Ovary (tissue), 3 donors: ENCODE measurements at regions not wholly inside any gene's neighbourhood (a gene's known extent, or its start where the extent isn't known, plus 50 kb on each side); places are given as distances from the start of the nearest gene placed in this dataset.
"Not testable (repeated sequence)": the region's sequence is repeated elsewhere in the genome, so short reads cannot be mapped to it uniquely, and the experiment has no call there.

Experiments
- EP300 ChIP-seq: sonication (generic); formaldehyde crosslinking; IDR thresholded peaks from one replicate; pipeline ENCODE4 v1.6.1; 2017; ENCODE audit warnings: antibody characterized with exemption
- POLR2A ChIP-seq: fragments of 450-650 bp; IDR thresholded peaks from one replicate; pipeline ENCODE4 v1.6.1; 2017; ENCODE audit warnings: antibody characterized with exemption, mild to moderate bottlenecking, moderate library complexity
- TF ChIP-seq, protein P1 (sequence below), 3 donors: fragments of 450-650 bp in 2 of 3; fragments of 200-600 bp in 1 of 3; IDR thresholded peaks; one replicate each; pipeline versions ENCODE4 v1.5.1 to v1.8.0; 2016 to 2022; ENCODE audit warnings: antibody characterized with exemption in 3 of 3, mild to moderate bottlenecking in 1 of 3
- donor health status: DM: no; HTN: no; CAD: no.

DNA sequence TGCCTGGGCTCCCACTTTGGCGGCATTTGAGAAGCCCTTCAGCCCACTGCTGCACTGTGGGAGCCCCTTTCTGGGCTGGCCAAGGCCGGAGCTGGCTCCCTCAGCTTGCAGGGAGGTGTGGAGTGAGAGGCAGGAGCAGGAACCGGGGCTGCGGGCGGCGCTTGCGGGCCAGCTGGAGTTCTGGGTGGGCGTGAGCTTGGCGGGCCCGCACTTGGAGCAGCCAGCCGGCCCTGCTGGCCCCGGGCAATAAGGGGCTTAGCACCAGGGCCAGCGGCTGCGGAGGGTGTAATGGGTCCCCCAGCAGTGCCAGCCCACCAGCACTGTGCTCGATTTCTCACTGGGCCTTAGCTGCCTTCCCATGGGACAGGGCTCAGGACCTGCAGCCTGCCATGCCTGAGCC is 111.2 kb upstream of the PLCL2 start:
- TF ChIP-seq, protein P1, sequence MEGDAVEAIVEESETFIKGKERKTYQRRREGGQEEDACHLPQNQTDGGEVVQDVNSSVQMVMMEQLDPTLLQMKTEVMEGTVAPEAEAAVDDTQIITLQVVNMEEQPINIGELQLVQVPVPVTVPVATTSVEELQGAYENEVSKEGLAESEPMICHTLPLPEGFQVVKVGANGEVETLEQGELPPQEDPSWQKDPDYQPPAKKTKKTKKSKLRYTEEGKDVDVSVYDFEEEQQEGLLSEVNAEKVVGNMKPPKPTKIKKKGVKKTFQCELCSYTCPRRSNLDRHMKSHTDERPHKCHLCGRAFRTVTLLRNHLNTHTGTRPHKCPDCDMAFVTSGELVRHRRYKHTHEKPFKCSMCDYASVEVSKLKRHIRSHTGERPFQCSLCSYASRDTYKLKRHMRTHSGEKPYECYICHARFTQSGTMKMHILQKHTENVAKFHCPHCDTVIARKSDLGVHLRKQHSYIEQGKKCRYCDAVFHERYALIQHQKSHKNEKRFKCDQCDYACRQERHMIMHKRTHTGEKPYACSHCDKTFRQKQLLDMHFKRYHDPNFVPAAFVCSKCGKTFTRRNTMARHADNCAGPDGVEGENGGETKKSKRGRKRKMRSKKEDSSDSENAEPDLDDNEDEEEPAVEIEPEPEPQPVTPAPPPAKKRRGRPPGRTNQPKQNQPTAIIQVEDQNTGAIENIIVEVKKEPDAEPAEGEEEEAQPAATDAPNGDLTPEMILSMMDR (IDR thresholded peaks at IDR 0.05): not testable (repeated sequence)
- not testable (repeated sequence) for TF ChIP-seq POLR2A, EP300
